OCI-LY1 (cell line): ENCODE measurements at regions not wholly inside any gene's neighbourhood (a gene's known extent, or its start where the extent isn't known, plus 50 kb on each side); places are given as distances from the start of the nearest gene placed in this dataset.

Experiments used
- CTCF ChIP-seq: fragments of 200-600 bp; sonication (generic), shearing (Covaris generic); IDR thresholded peaks from 2 replicates; pipeline ENCODE4 v1.5.1; 2017; ENCODE audit warnings: mild to moderate bottlenecking, antibody characterized with exemption, low read length, moderate library complexity, mixed read lengths
- EZH2 ChIP-seq: fragments of 200-600 bp; sonication (generic), shearing (Covaris generic); IDR thresholded peaks from 2 replicates; pipeline ENCODE4 v1.8.0; 2017; ENCODE audit warnings: borderline replicate concordance, mixed run types, mild to moderate bottlenecking, antibody characterized with exemption, low read length, moderate library complexity, mixed read lengths

DNA sequence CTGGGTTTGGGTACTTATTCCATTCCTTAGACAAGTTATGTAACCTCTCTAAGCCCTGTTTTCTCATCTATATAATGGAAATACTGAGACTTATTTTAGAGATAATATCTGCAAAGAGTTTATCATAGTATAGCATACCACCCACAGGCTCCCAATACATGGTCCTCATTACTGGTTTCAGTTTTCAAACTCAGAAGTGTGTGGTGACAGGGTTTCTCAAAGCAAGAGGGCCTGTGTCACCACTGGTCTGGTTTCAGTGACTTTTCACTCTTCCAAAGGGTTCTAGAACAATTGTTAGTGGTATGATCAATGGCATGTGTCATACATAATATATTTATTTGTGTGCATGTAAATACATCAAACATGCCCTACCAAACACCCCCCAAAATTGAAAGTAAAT is 89.2 kb upstream of the BMPER start:
- no peak for TF ChIP-seq CTCF
- no peak for TF ChIP-seq EZH2
